DMS114 treated with DMSO at 0.1 percent for 48 hours (cell line): ENCODE measurements at regions not wholly inside any gene's neighbourhood (a gene's known extent, or its start where the extent isn't known, plus 50 kb on each side); places are given as distances from the start of the nearest gene placed in this dataset.

Source experiments
- DNase-seq: peaks from one replicate; lab custom pipeline; 2025; ENCODE audit not compliant: unreplicated experiment; lab: John Stamatoyannopoulos, UW

DNA sequence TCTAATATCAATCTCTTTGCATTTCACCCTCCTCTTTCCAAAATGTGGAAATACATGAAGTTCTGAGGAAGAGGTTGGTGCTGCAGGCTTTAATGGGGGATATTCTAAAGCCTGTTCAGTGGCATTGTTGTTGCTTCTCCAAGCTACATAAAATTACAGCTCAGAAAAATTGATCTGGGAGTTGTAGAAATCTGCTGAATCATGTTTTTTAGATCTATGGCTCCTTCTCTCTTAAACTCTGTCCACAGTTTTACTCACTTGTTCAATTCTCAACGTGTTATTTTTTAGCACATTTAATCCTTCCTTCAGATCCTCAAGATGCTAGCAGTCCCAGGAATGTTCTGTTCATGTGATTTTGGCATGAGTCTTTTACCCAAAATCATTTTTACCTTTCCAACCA, 949.5 kb upstream of the ADGRL3 start:
- no peak for DNase-seq

DNA sequence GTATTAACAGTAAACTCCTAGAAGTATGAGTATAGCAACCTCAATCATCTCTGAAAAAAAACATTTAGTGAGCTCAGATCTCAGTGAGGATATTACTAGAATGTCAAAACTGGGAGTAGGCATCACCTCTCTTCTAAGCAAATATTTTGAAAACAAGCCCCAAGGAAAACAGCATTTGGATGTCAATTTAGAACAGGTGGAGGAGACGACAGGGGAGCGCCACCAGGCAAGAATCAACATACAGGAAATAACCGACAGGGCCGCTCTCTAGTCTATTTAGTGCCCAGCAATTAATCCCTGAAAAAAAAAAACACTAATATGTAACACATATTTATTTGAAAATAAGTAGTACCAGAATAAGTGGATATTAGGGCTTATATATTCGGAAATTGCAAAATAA, 940.3 kb upstream of the ADGRL3 start:
- no peak for DNase-seq

DNA sequence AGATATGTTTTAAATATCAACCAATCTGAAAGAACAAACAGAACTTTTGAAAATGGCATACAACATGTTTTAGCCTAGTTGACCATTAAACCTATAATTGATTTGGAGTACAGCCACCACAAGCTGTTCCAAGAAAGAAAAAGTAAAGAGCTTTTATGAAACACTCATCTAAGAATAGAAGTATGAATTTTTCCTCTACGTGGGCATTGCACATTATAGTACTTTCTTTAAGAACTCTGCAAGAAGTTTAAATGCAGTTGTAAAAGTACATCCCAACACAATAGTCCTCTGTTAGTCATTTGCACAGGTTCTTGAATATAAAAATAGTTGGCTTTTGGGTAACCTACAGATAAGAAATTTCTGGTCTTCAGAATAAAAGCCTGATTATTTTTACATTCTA, 933.6 kb upstream of the ADGRL3 start:
- DNase-seq = no peak

- no peak for DNase-seq
Observed at GRCh38 chr4:60296386-60296785, 903.7 kb upstream of the ADGRL3 start.

GRCh38 chr4:60313611-60314178, 886.4 kb upstream of the ADGRL3 start:
- DNase-seq = no peak

GRCh38 chr4:60314416-60314815, 885.7 kb upstream of the ADGRL3 start:
- no peak for DNase-seq

GRCh38 chr4:60315586-60315985, 884.5 kb upstream of the ADGRL3 start:
- no peak for DNase-seq

GRCh38 chr4:60326735-60327134, 873.4 kb upstream of the ADGRL3 start:
- DNase-seq = no peak

DNA sequence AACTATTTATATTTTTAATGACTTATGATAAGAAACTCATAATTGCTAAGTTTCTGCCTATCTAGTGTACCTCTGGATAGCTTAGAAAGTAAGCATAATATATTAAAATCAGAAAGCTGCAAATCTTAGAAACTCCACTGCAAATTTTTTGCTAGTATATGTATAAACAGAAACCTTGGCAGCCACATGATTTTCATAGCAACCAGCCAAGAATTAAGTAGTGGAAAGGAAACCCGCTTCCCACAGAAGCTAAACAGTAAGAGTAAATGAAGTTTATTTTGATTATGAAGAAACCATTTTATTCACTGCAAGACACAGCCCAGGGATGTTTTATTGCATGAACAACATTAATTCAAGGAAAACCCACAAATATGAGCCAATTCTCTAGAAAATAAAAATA, 872.5 kb upstream of the ADGRL3 start:
- DNase-seq = no peak

GRCh38 chr4:60344908-60345307, 855.2 kb upstream of the ADGRL3 start:
- no peak for DNase-seq

DNA sequence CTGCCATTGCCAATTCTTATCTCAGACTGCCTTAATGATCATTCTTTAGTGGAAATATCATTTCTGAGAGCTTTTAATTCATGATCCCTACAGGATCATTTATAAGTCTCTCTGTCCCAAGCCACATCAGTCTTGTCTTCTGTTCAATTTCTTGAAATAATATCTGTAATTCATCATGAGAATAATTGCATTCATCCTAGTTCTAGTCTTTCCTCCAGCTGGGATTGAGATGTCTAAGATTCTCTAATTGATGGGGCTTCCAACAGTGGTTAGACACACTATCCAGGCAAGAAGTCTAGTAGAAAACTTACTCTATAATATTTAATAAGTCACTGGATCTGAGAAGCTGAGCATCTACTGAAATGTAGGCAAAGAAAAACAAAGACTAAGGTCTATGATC, 854.7 kb upstream of the ADGRL3 start:
- no peak for DNase-seq

GRCh38 chr4:60359746-60360367, 840.3 kb upstream of the ADGRL3 start:
- no peak for DNase-seq

- no peak for DNase-seq
Observed at GRCh38 chr4:60365176-60365575, 835.0 kb upstream of the ADGRL3 start.

- DNase-seq = no peak
Observed at GRCh38 chr4:60366661-60367060, 833.5 kb upstream of the ADGRL3 start.

DNA sequence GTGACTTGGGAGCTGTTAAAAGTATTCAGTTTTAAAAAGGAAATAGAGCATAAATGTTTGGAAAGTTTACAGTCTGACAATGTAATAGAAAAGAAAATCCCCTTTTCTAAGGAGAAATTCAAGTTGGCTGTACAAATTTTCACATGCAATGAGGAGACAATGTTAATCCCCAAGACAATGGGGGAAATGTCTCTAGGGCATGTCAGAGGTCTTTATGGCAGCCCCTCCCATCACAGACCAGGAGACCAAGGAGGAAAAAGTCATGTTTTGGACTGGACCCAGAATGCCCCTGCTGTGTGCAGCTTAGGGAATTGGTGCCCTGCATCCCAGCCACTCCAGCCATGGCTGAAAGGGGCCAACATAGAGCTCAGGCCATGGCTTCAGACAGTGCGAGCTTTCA, 831.1 kb upstream of the ADGRL3 start:
- DNase-seq = no peak

- DNase-seq = no peak
Observed at GRCh38 chr4:60378010-60378409, 822.1 kb upstream of the ADGRL3 start.

- no peak for DNase-seq
Observed at GRCh38 chr4:60384516-60384915, 815.6 kb upstream of the ADGRL3 start.

GRCh38 chr4:60389633-60390032, 810.5 kb upstream of the ADGRL3 start:
- DNase-seq = no peak

DNA sequence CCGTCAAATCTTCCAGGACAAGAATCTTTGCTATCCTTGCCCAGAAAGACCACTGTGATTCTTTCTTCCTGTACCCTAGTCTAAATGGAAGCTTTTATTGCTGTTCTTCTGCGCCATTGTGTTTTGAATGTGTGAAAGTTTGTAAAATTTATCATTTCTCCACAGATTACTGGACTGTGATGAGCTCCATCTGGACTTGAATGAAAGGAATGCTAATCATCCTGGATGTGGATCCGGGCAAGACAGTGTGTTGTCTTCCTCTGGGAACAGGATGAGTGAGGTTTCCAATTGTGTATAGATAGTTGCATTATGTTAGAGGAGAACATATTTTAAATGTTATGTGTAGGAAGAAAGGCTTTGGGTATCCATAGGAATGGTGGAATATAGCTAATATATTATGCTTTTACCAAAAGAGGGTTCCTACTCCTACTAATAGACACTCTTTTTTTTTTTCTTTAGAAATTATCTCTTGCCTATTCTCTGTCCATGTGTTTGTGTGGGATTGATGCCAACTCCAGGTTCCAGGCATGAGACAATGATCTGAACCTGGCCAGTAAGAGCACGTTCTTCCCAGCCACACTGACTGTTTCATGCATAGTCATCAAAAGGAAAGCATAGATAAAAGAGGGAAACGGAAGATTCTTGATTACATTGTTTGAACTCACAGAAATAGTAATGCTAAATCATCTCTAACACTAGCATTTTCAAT, 803.6 kb upstream of the ADGRL3 start:
- DNase-seq = no peak

DNA sequence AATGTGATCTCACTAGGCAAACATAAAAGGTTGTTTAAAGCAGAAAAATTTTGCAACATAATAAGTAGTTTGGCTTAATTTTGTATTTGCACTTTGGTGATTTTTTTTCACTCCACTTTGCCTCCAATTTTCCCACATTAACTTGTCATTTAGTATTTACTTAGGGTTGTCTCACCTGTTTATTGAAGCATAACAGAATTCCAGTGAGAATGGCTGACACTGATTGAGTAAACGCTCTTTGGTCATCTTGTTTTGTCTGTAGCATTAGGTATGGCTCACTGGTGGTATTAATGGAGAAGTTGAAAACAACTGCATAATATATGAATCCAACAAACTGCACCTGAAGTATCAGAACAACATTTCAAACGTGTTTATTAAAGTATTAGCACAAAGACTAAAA, 799.5 kb upstream of the ADGRL3 start:
- no peak for DNase-seq

GRCh38 chr4:60404027-60404426, 796.1 kb upstream of the ADGRL3 start:
- no peak for DNase-seq

GRCh38 chr4:60422439-60422838, 777.7 kb upstream of the ADGRL3 start:
- DNase-seq = no peak
